ENCODE measurements at regions not wholly inside any gene's neighbourhood (a gene's known extent, or its start where the extent isn't known, plus 50 kb on each side); places are given as distances from the start of the nearest gene placed in this dataset.
"Not testable (repeated sequence)": the region's sequence is repeated elsewhere in the genome, so short reads cannot be mapped to it uniquely, and the experiment has no call there.

DNA sequence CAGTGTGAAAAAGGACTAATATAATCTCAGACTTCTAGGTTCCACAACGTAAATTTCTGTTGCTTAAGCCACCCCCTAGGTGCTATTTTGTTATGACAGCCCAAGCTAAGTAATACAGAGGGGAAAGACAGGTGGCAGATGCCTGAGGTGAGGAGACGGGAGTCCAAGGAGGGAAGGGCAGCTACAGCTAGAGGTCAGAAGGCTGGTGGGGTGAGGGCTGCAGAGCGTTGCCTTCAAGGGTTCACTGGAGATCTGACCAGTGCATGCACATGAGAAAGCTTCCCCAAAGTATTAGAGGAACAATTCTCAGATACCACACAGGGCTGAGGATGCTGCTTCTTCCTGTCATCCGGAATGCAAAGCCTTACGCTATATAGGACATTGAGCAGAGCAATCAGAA is 104.7 kb upstream of the IRX4 start:
- no peak for DNase-seq (ENCODE audit: low read depth, low spot score)

GRCh38 chr5:1985781-1986180 is 103.1 kb upstream of the IRX4 start:
- DNase-seq (ENCODE audit: low read depth, low spot score) = no peak

DNA sequence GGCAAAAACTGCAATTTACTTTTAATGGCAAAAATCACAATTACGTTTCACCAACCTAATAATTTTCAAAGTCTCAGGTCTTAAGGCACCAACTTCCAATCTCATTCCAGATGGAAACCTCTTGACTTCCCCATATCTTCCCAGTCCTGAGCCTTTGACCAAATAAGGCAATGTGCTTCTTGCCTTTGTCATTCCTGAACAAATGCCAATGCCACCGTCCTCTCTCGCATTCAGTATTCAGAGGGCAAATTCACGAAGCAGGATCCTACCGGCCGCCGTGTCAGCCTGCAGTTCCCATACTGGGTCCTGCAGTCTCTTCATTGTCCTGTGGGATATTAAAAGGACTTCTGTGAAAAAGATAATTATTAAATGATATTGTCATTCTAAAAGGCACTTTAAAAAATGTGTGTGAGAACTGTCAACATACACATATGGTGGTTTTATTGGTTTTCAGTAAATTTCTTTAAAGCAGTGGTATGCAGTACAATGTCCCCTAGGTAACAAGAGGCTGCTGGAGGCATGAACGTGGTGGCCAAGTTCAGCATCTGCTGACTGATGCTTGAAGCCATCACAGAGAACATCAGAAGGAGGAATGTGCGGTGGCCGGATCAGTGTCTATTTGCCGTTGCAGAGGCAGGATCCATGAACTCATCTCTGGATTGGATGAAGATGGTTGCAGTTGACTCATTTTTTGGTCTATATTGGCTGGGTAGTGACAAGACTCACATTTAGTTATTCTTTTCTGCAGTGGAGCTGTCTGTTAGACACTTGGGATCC is 101.4 kb upstream of the IRX4 start:
- peak; percentile 47 for DNase-seq (ENCODE audit: low read depth, low spot score)

- DNase-seq (ENCODE audit: low read depth, low spot score) = no peak
Observed at GRCh38 chr5:1983401-1983800, 100.7 kb upstream of the IRX4 start.

GRCh38 chr5:1982561-1982960 is 99.8 kb upstream of the IRX4 start:
- DNase-seq (ENCODE audit: low read depth, low spot score) = not testable (repeated sequence)

GRCh38 chr5:1975898-1976765 is 93.4 kb upstream of the IRX4 start:
- DNase-seq (ENCODE audit: low read depth, low spot score) = no peak

- DNase-seq (ENCODE audit: low read depth, low spot score) = no peak
Observed at GRCh38 chr5:1975406-1975715, 92.6 kb upstream of the IRX4 start.

- DNase-seq (ENCODE audit: low read depth, low spot score) = no peak
Observed at GRCh38 chr5:1974501-1975405, 92.0 kb upstream of the IRX4 start.

GRCh38 chr5:1974081-1974480 is 91.4 kb upstream of the IRX4 start:
- no peak for DNase-seq (ENCODE audit: low read depth, low spot score)

DNA sequence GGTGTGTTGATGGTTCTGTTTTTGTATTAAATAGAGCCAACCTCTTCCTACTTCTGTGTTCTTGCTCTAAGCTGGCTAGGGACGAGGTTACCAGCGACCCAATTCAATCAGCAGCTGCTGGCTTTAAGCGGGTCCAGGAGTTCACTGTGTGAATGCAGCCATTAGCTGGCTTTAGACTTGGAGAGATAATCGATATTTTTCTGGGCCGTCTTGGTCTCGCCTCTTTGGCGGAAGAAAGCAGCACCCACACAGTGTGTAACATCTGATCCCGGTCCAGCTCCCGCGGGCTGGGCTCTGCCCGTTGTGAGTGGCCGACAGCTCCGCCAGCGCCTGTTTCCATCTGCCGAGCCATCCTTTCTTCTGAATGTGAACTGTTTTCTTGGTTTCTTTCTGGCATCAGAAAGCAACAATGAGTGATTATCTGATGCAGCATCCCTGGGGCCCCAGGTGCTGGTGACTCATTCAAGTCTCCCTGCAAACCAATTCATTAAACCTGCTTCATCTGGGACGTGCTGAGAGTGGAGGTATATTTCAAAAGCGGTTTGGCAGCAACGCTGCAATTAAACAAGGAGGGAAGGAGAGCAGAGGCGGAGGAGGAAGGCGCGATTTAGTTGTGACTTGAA is 90.8 kb upstream of the IRX4 start:
- DNase-seq (ENCODE audit: low read depth, low spot score) = no peak

DNA sequence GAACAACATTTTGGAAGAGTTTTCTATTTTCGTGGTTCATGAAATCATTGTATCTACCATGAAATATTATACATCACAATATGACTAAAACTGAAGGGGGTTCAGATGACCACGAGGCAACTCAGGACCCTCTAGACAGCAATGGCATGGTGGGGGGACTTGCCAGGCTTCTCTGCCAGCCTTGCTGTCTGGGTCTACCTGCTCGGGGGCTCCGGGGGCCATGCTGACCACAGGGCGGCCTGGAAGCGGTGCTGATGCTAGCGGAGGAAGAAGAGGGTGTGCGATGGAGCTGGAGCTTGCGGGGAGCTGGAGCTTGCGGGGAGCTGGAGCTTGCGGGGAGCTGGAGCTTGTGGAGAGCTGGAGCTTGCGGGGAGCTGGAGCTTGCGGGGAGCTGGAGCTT is 89.2 kb upstream of the IRX4 start:
- no peak for DNase-seq (ENCODE audit: low read depth, low spot score)

DNA sequence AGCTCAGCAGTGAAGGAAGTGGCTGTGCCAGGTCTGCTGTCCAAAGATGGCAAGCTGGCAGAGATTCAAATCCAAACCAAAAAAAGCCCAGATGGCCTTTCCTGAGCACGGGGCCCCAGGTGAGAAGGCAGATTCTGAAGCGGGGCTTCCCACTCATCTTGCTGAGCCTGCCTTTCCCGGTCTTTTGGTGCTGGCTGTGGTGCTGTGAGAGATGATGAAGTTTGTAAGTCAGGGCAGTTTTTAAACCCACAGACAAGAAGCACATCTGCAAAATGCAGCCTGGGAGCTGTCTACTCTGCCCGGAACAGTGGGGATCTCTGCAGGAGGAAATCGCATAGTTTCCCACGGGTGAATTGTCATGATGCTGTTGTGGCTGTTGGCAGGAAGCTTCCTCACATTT is 85.0 kb upstream of the IRX4 start:
- DNase-seq (ENCODE audit: low read depth, low spot score) = no peak

- no peak for DNase-seq (ENCODE audit: low read depth, low spot score)
Observed at GRCh38 chr5:1966461-1966860, 83.7 kb upstream of the IRX4 start.

- DNase-seq (ENCODE audit: low read depth, low spot score) = no peak
Observed at GRCh38 chr5:1965925-1966324, 83.2 kb upstream of the IRX4 start.

- DNase-seq (ENCODE audit: low read depth, low spot score) = no peak
Observed at GRCh38 chr5:1963941-1964451, 81.3 kb upstream of the IRX4 start.

DNA sequence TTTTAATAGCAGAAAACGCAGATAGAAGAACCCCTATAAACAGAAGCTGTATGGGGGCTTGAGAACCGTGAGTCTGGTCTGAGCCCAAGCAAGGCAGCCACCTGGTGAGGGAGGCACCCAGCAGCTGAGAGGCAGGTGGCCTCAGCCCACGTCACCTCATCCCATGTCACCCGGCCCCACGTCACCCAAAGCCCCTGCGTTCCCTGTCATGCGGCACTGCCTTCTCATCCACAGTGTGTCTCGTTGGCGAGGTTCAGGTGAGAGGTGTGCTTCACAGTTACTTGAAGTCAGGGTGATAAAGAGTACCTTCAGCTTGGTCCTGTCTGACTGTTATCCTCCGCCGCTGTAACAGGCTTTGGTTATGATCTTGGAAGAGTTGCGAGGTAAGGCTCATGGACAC is 80.6 kb upstream of the IRX4 start:
- no peak for DNase-seq (ENCODE audit: low read depth, low spot score)

DNA sequence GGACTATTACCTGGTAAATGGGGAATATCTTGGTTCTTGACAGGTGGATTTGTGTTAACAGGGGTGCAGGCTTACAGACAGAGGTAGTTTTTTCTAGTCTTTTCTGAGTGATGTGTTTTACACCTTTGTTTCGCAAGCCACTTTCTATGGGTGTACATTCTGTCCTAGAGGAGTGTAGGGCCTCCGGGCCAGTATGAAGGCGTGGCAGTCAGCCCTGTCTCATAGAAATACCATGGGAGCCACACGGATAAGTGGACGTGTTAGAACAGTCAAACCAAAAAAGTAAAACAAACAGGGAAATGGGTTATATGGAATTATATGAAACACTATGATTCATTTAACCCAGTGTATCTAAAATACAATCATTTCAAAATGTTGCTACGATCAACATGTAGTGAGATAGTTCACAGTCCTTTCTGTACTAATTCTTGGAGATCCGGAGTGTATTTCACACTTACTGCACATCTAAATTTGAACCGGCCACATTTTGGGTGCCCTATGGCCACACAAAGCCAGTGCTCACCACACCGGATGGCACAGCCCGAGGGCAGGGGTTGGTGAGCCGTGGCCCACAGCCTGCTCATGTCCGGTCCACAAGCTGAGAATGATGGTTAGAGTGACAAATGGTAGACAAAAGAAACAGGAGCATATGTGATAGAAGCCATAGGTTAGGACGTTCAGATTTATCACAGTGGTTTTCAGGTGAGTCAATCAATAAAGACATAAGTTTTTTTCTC is 80.1 kb upstream of the IRX4 start:
- no peak for DNase-seq (ENCODE audit: low read depth, low spot score)

DNA sequence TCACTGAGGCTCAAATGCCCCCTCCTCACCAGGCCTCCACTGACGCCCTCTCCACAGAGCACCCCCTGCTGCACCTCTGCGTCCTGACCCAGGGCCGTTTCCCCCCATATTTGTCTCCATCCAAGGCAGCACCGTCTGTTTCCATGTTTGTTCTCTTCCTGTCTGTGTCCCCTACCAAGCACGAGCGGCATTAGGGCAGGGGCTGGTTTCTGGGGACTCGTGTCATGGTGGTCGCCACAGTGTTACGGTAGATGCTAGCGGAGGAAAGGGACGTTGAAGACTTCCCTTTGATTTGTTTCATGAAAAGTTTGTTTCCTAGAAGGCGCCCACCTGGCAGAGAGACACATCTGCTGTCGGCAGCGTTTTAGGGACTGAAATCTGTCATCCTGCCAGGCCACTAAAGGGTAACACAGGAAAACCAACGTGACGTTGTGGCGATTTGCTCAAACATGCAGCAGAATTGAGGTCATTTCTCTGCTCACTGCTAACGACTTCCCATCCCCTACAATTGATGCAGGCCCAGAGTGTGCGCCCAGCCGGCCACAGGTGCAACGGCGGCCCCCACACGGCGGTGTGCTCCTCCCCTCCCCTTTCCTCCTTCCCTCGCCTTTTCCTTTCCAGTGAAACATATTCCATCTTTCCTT is 79.3 kb upstream of the IRX4 start:
- DNase-seq (ENCODE audit: low read depth, low spot score) = no peak

GRCh38 chr5:1961304-1961946 is 78.7 kb upstream of the IRX4 start:
- no peak for DNase-seq (ENCODE audit: low read depth, low spot score)
